T1000 (cell line): ENCODE measurements at regions not wholly inside any gene's neighbourhood (a gene's known extent, or its start where the extent isn't known, plus 50 kb on each side); places are given as distances from the start of the nearest gene placed in this dataset.

ENCODE experiments used
- DNase-seq: peaks from one replicate; lab custom pipeline; 2025; ENCODE audit warnings: mixed read lengths; lab: John Stamatoyannopoulos, UW

- DNase-seq, result no peak
These were observed 654.1 kb downstream of the STIM2 start for GRCh38 chr4:27514711-27515110.

- no peak for DNase-seq
These were observed 654.5 kb downstream of the STIM2 start for GRCh38 chr4:27515140-27515539.

GRCh38 chr4:27518876-27519275, 658.2 kb downstream of the STIM2 start:
- DNase-seq, result no peak

- no peak for DNase-seq
These were observed 663.6 kb downstream of the STIM2 start for GRCh38 chr4:27524224-27524623.

GRCh38 chr4:27534488-27534887, 673.8 kb downstream of the STIM2 start:
- DNase-seq, result no peak

GRCh38 chr4:27568236-27568951, 707.8 kb downstream of the STIM2 start:
- no peak for DNase-seq

- DNase-seq, result no peak
These were observed 708.3 kb downstream of the STIM2 start for GRCh38 chr4:27568952-27569319.

GRCh38 chr4:27574743-27575142, 714.1 kb downstream of the STIM2 start:
- no peak for DNase-seq

- DNase-seq, result no peak
These were observed 717.3 kb downstream of the STIM2 start for GRCh38 chr4:27577951-27578350.

- no peak for DNase-seq
These were observed 732.1 kb downstream of the STIM2 start for GRCh38 chr4:27592738-27593137.

GRCh38 chr4:27594922-27595321, 734.3 kb downstream of the STIM2 start:
- DNase-seq, result no peak

GRCh38 chr4:27595571-27596360, 735.1 kb downstream of the STIM2 start:
- no peak for DNase-seq

- no peak for DNase-seq
These were observed 741.5 kb downstream of the STIM2 start for GRCh38 chr4:27602172-27602571.

GRCh38 chr4:27604692-27605091, 744.1 kb downstream of the STIM2 start:
- DNase-seq, result no peak

- no peak for DNase-seq
These were observed 755.5 kb downstream of the STIM2 start for GRCh38 chr4:27616166-27616565.

- DNase-seq, result no peak
These were observed 758.8 kb downstream of the STIM2 start for GRCh38 chr4:27619435-27619834.

GRCh38 chr4:27620886-27621285, 760.2 kb downstream of the STIM2 start:
- no peak for DNase-seq

GRCh38 chr4:27624749-27625148, 764.1 kb downstream of the STIM2 start:
- DNase-seq, result no peak

- DNase-seq, result no peak
These were observed 768.0 kb downstream of the STIM2 start for GRCh38 chr4:27628609-27629008.

GRCh38 chr4:27629532-27630225, 769.0 kb downstream of the STIM2 start:
- no peak for DNase-seq

GRCh38 chr4:27635936-27636913, 775.6 kb downstream of the STIM2 start:
- DNase-seq, result no peak
